Osteoblast (primary cell): ENCODE measurements at regions not wholly inside any gene's neighbourhood (a gene's known extent, or its start where the extent isn't known, plus 50 kb on each side); places are given as distances from the start of the nearest gene placed in this dataset.

Source experiments
- DNase-seq: peaks from one replicate; pipeline ENCODE4 v3.0.0; 2011; ENCODE audit warnings: low spot score, mixed read lengths; ENCODE audit not compliant: insufficient read length; ENCODE audit errors: missing footprints
- H2AFZ ChIP-seq: 2 replicates; pipeline ENCODE4 v1.6.0; 2011; ENCODE audit warnings: mild to moderate bottlenecking, low read length
- H3K27ac ChIP-seq: 2 replicates; pipeline ENCODE4 v1.5.1; 2011; ENCODE audit warnings: mild to moderate bottlenecking, low read depth, low read length, moderate library complexity
- H3K27me3 ChIP-seq: 2 replicates; pipeline ENCODE4 v1.6.0; 2012; ENCODE audit warnings: mild to moderate bottlenecking, control low read depth, inconsistent platforms, low read length, moderate library complexity; ENCODE audit not compliant: insufficient read depth
- H3K36me3 ChIP-seq: 2 replicates; pipeline ENCODE4 v1.5.1; 2011; ENCODE audit warnings: mild to moderate bottlenecking, low read length, control low read depth, moderate library complexity; ENCODE audit not compliant: insufficient read depth
- H3K4me1 ChIP-seq: 2 replicates; pipeline ENCODE4 v1.5.1; 2011; ENCODE audit warnings: mild to moderate bottlenecking, low read length, control low read depth, moderate library complexity; ENCODE audit not compliant: insufficient read depth
- H3K4me2 ChIP-seq: 2 replicates; pipeline ENCODE4 v1.6.0; 2011; ENCODE audit warnings: mild to moderate bottlenecking, low read length; ENCODE audit not compliant: insufficient read depth
- H3K4me3 ChIP-seq: fragments of 200-600 bp; sonication (generic); 3 replicates; pipeline ENCODE4 v1.5.1; 2012; ENCODE audit warnings: mild to moderate bottlenecking, low read length, inconsistent platforms; ENCODE audit not compliant: insufficient read depth
- H3K79me2 ChIP-seq: 2 replicates; pipeline ENCODE4 v1.6.0; 2012; ENCODE audit warnings: mild to moderate bottlenecking, low read length, control low read depth, inconsistent platforms; ENCODE audit not compliant: insufficient read depth
- H3K9me3 ChIP-seq: 2 replicates; pipeline ENCODE4 v1.5.1; 2011; ENCODE audit warnings: low read depth, low read length, control low read depth
- H4K20me1 ChIP-seq: 2 replicates; pipeline ENCODE4 v1.6.0; 2012; ENCODE audit warnings: mild to moderate bottlenecking, low read length, control low read depth; ENCODE audit not compliant: insufficient read depth
- TF ChIP-seq, protein P1 (sequence below): IDR thresholded peaks from 2 replicates; pipeline ENCODE4 v1.5.1; 2011; ENCODE audit warnings: mild to moderate bottlenecking, low read depth, low read length, moderate library complexity; ENCODE audit errors: extremely low read depth

DNA sequence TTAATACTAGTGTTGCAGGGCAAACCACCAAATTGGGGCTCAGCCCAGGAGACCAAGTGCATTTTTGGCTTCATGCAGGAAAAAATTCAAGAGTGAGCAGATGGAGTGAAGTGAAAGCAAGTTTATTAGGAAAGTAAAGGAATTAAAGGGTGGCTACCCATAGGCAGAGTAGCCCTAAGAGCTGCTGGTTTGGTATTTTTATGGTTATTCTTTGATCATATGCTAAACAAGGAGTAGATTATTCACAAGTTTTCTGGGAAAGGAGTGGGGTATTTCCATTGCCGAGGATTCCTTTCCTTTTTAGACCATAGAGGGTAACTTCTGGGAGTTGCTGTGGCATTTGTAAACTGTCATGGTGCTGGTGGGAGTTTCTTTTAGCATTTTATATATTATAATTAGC lies 459.0 kb downstream of the KLF5 start:
- no peak overlapping the region for H3K4me3 ChIP-seq
- no peaks in the 10 kb centered on the region for H4K20me1 ChIP-seq
- H2AFZ ChIP-seq, result no peak overlapping the region
- H3K27me3 ChIP-seq, result no peaks in the 10 kb centered on the region
- H3K27ac ChIP-seq, result no peak overlapping the region
- H3K4me1 ChIP-seq, result no peaks in the 10 kb centered on the region
- TF ChIP-seq, protein P1, sequence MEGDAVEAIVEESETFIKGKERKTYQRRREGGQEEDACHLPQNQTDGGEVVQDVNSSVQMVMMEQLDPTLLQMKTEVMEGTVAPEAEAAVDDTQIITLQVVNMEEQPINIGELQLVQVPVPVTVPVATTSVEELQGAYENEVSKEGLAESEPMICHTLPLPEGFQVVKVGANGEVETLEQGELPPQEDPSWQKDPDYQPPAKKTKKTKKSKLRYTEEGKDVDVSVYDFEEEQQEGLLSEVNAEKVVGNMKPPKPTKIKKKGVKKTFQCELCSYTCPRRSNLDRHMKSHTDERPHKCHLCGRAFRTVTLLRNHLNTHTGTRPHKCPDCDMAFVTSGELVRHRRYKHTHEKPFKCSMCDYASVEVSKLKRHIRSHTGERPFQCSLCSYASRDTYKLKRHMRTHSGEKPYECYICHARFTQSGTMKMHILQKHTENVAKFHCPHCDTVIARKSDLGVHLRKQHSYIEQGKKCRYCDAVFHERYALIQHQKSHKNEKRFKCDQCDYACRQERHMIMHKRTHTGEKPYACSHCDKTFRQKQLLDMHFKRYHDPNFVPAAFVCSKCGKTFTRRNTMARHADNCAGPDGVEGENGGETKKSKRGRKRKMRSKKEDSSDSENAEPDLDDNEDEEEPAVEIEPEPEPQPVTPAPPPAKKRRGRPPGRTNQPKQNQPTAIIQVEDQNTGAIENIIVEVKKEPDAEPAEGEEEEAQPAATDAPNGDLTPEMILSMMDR, result no peak
- H3K9me3 ChIP-seq, result no peaks in the 10 kb centered on the region
- no peak overlapping the region for H3K4me2 ChIP-seq
- DNase-seq, result no peak
- H3K79me2 ChIP-seq, result no peaks in the 10 kb centered on the region
- H3K36me3 ChIP-seq, result no peaks in the 10 kb centered on the region

DNA sequence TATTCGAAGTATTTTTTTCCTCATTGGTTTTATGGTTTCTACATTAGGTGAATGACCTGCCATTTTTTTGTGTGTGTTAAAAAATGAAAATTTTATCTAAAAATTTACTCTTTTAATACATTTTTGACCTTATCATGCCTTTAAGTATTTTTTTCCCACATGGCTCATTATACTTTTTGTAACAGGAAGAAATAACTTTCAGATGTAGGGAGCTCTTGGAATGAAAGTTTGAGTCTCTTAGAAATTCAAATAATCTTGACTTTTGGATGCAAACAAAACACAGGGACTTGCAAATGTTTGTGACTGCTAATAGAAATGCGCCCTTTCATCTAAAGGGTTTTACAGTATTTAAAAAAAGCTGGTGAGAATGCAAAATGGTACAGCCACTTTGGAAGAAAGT lies 457.9 kb downstream of the KLF5 start:
- no peak overlapping the region for H2AFZ ChIP-seq
- no peaks in the 10 kb centered on the region for H3K36me3 ChIP-seq
- no peak for DNase-seq
- no peaks in the 10 kb centered on the region for H3K4me1 ChIP-seq
- no peaks in the 10 kb centered on the region for H3K9me3 ChIP-seq
- TF ChIP-seq, protein P1, result no peak
- H3K4me2 ChIP-seq, result no peak overlapping the region
- no peak overlapping the region for H3K4me3 ChIP-seq
- no peaks in the 10 kb centered on the region for H3K79me2 ChIP-seq
- H3K27ac ChIP-seq, result no peak overlapping the region
- no peaks in the 10 kb centered on the region for H3K27me3 ChIP-seq
- H4K20me1 ChIP-seq, result no peaks in the 10 kb centered on the region

DNA sequence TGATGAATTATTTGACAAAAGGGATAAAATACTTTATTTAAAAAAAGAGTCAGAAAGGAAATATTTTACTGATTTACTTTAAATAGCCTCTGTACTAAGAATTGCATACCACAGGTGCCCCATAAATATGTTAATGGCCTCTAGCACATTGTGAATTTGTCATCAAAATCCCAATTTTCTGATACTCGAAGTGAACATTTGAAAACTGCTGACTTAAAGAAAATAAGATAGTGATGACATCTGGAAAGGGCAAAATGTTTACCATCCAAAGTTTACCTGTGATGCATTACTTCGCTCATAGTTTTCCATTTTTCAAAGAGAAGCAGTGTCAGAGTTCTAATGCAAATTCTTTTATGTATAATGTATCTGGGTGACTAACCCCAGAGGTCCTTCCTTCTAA lies 455.4 kb downstream of the KLF5 start:
- Histone ChIP-seq H2AFZ (no peak overlapping the region), H3K4me2 (no peak overlapping the region), H3K27ac (no peak overlapping the region), H3K79me2 (no peaks in the 10 kb centered on the region), H3K9me3 (no peaks in the 10 kb centered on the region), H3K4me3 (no peak overlapping the region), H3K36me3 (no peaks in the 10 kb centered on the region), H3K4me1 (no peaks in the 10 kb centered on the region), H4K20me1 (no peaks in the 10 kb centered on the region), H3K27me3 (no peaks in the 10 kb centered on the region)
- TF ChIP-seq, protein P1, result no peak
- no peak for DNase-seq

DNA sequence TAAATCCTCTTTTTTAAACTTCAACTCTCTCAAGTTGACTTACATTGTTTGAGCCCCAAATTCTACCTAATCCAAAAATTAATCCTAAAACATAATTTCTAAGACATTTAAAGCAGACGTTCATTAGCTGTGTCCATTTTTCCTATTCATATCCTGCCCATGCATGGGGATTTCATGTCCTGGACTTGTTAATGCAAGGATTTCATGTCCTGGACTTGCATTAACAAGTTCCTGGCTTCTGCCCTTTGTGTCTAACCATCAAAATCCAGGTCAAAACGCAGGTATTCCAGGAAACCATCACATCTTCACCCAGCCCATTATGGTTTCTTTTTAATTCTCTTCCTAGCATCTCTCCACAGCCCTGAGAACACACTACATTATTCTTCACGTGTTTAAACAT lies 454.9 kb downstream of the KLF5 start:
- H3K27me3 ChIP-seq, result no peaks in the 10 kb centered on the region
- no peaks in the 10 kb centered on the region for H3K9me3 ChIP-seq
- H3K79me2 ChIP-seq, result no peaks in the 10 kb centered on the region
- TF ChIP-seq, protein P1, result no peak
- no peaks in the 10 kb centered on the region for H3K36me3 ChIP-seq
- no peaks in the 10 kb centered on the region for H3K4me1 ChIP-seq
- no peak overlapping the region for H3K27ac ChIP-seq
- no peaks in the 10 kb centered on the region for H4K20me1 ChIP-seq
- H3K4me3 ChIP-seq, result no peak overlapping the region
- DNase-seq, result no peak
- H3K4me2 ChIP-seq, result no peak overlapping the region
- H2AFZ ChIP-seq, result no peak overlapping the region
